H1 (cell line): ENCODE measurements at regions not wholly inside any gene's neighbourhood (a gene's known extent, or its start where the extent isn't known, plus 50 kb on each side); places are given as distances from the start of the nearest gene placed in this dataset.

ENCODE experiments used
- CTCF ChIA-PET: fragments of 300-600 bp; sonication (Branson Sonifier 250); formaldehyde crosslinking; loops from one replicate; lab custom pipeline; 2021; ENCODE audit not compliant: partially characterized antibody; lab: Charles Lee
- POLR2A ChIA-PET: fragments of 300-600 bp; sonication (Branson Sonifier 250); formaldehyde crosslinking; loops from one replicate; lab custom pipeline; 2021; ENCODE audit warnings: inconsistent platforms; ENCODE audit not compliant: partially characterized antibody; lab: Charles Lee
- DNase-seq, 2 experiments: peaks; one replicate each; pipeline versions ENCODE4 v3.0.0 to v3.0.0-alpha.2; 2010 to 2022; ENCODE audit warnings: low spot score in 2 of 2, low read depth in 1 of 2, mixed read lengths in 1 of 2
- FAIRE-seq: peaks from 2 replicates; lab custom pipeline; 2011; peaks lifted over from hg19 to GRCh38; lab: Jason Lieb, UNC
- H2AFZ ChIP-seq: 2 replicates; pipeline ENCODE4 v1.8.1; 2012; ENCODE audit warnings: low read length, inconsistent platforms
- H2AK5ac ChIP-seq: 2 replicates; pipeline ENCODE4 v1.6.1; 2013; ENCODE audit warnings: low read depth, low read length
- H2BK120ac ChIP-seq: replicated peaks from 2 replicates; pipeline ENCODE3; 2013; ENCODE audit warnings: low read depth, low read length, inconsistent platforms
- H2BK12ac ChIP-seq: 2 replicates; pipeline ENCODE4 v1.6.1; 2013; ENCODE audit warnings: low read depth, low read length
- H2BK15ac ChIP-seq: 2 replicates; pipeline ENCODE4 v1.6.1; 2013; ENCODE audit warnings: low read length
- H2BK20ac ChIP-seq: 2 replicates; pipeline ENCODE4 v1.6.1; 2013; ENCODE audit warnings: low read length
- H2BK5ac ChIP-seq: 2 replicates; pipeline ENCODE4 v1.6.1; 2013; ENCODE audit warnings: low read depth, low read length
- H3K14ac ChIP-seq: 2 replicates; pipeline ENCODE4 v1.6.1; 2013; ENCODE audit warnings: inconsistent platforms; ENCODE audit not compliant: insufficient read length
- H3K18ac ChIP-seq: 2 replicates; pipeline ENCODE4 v1.6.1; 2013; ENCODE audit warnings: low read length; ENCODE audit errors: extremely low read depth
- H3K23ac ChIP-seq: 2 replicates; pipeline ENCODE4 v1.6.1; 2013; ENCODE audit warnings: inconsistent platforms; ENCODE audit not compliant: insufficient read length
- H3K23me2 ChIP-seq: 2 replicates; pipeline ENCODE4 v1.6.1; 2013; ENCODE audit warnings: low read depth, low read length
- H3K27ac ChIP-seq: 2 replicates; pipeline ENCODE4 v1.6.1; 2011; ENCODE audit warnings: low read depth, low read length, inconsistent platforms
- H3K27me3 ChIP-seq, 4 experiments: replicated peaks in 1 of 4; 1 replicate in 1 of 4; 2 replicates in 3 of 4; pipeline versions ENCODE4 v1.6.1 to v1.8.1; 2011 to 2013; ENCODE audit warnings: low read length in 3 of 4, mild to moderate bottlenecking in 3 of 4, inconsistent platforms in 2 of 4, mixed read lengths in 2 of 4, moderate library complexity in 1 of 4; ENCODE audit not compliant: control insufficient read depth in 3 of 4, insufficient read depth in 3 of 4; ENCODE audit errors: extremely low read depth in 1 of 4
- H3K36me3 ChIP-seq, 4 experiments: 2 replicates each; pipeline versions ENCODE4 v1.6.1 to v1.8.1; 2011 to 2013; ENCODE audit warnings: mild to moderate bottlenecking in 4 of 4, low read length in 3 of 4, moderate library complexity in 2 of 4, control low read depth in 1 of 4, inconsistent platforms in 1 of 4; ENCODE audit not compliant: insufficient read depth in 4 of 4, control insufficient read depth in 2 of 4
- H3K4ac ChIP-seq: replicated peaks from 2 replicates; pipeline ENCODE3; 2013; ENCODE audit warnings: low read length, low read depth, mixed read lengths, inconsistent platforms; ENCODE audit not compliant: insufficient read length
- H3K4me1 ChIP-seq, 4 experiments: replicated peaks in 1 of 4; 1 replicate in 1 of 4; 2 replicates in 3 of 4; pipeline versions ENCODE4 v1.6.1 to v1.8.1; 2011 to 2013; ENCODE audit warnings: low read length in 3 of 4, inconsistent platforms in 2 of 4, mixed read lengths in 1 of 4; ENCODE audit not compliant: insufficient read depth in 4 of 4, control insufficient read depth in 3 of 4
- H3K4me2 ChIP-seq, 2 experiments: 2 replicates each; pipeline versions ENCODE4 v1.6.1 to v1.8.1; 2011 to 2013; ENCODE audit warnings: low read depth in 2 of 2, low read length in 2 of 2, control low read depth in 1 of 2, inconsistent platforms in 1 of 2, mild to moderate bottlenecking in 1 of 2; ENCODE audit not compliant: insufficient read depth in 1 of 2
- H3K4me3 ChIP-seq, 4 experiments: fragments of 200-600, 300-600 bp in 1 of 4; sonication (generic), shearing (Covaris generic), sonication (Bioruptor Twin) in 1 of 4; 2 replicates each; pipeline versions ENCODE4 v1.5.1 to v1.8.1; 2011 to 2016; ENCODE audit warnings: low read length in 4 of 4, low read depth in 3 of 4, control low read depth in 2 of 4, inconsistent platforms in 2 of 4, mild to moderate bottlenecking in 2 of 4, mixed read lengths in 1 of 4, moderate library complexity in 1 of 4; ENCODE audit not compliant: insufficient read depth in 2 of 4; ENCODE audit errors: extremely low read depth in 1 of 4
- H3K56ac ChIP-seq: replicated peaks from 2 replicates; pipeline ENCODE3; 2013; ENCODE audit warnings: low read depth, mild to moderate bottlenecking, mixed read lengths, low read length, inconsistent platforms; ENCODE audit not compliant: insufficient read length
- H3K79me1 ChIP-seq: 2 replicates; pipeline ENCODE4 v1.6.1; 2013; ENCODE audit warnings: low read depth, low read length, control low read depth
- H3K79me2 ChIP-seq, 2 experiments: 2 replicates each; pipeline versions ENCODE4 v1.6.1 to v1.8.1; 2012 to 2013; ENCODE audit warnings: low read length in 2 of 2, mild to moderate bottlenecking in 2 of 2, inconsistent platforms in 1 of 2; ENCODE audit not compliant: insufficient read depth in 2 of 2, control insufficient read depth in 1 of 2
- H3K9ac ChIP-seq, 4 experiments: replicated peaks in 1 of 4; 1 replicate in 1 of 4; 2 replicates in 3 of 4; pipeline versions ENCODE4 v1.6.1 to v1.8.1; 2011 to 2013; ENCODE audit warnings: low read depth in 3 of 4, low read length in 3 of 4, control low read depth in 2 of 4, mild to moderate bottlenecking in 2 of 4, moderate library complexity in 2 of 4, inconsistent platforms in 1 of 4; ENCODE audit errors: extremely low read depth in 1 of 4
- H3K9me3 ChIP-seq, 2 experiments: 2 replicates each; pipeline versions ENCODE4 v1.6.1 to v1.8.1; 2012 to 2013; ENCODE audit warnings: mild to moderate bottlenecking in 2 of 2, moderate library complexity in 2 of 2, control low read depth in 1 of 2, inconsistent platforms in 1 of 2, low read depth in 1 of 2, low read length in 1 of 2, mixed read lengths in 1 of 2; ENCODE audit not compliant: insufficient read depth in 2 of 2
- H4K20me1 ChIP-seq, 2 experiments: replicated peaks in 1 of 2; 2 replicates each; pipeline versions ENCODE3 to v1.8.1; 2011 to 2013; ENCODE audit warnings: inconsistent platforms in 2 of 2, low read length in 2 of 2, mild to moderate bottlenecking in 1 of 2; ENCODE audit not compliant: insufficient read depth in 2 of 2, control insufficient read depth in 1 of 2
- H4K5ac ChIP-seq: 2 replicates; pipeline ENCODE4 v1.6.1; 2013; ENCODE audit warnings: low read length, low read depth, mixed read lengths, inconsistent platforms; ENCODE audit not compliant: insufficient read length
- H4K8ac ChIP-seq: 2 replicates; pipeline ENCODE4 v1.8.0; 2013; ENCODE audit warnings: mild to moderate bottlenecking, moderate library complexity, low read length, inconsistent platforms; ENCODE audit not compliant: insufficient read depth; ENCODE audit errors: extremely low read depth
- H4K91ac ChIP-seq: replicated peaks from 2 replicates; pipeline ENCODE3; 2013; ENCODE audit warnings: low read length, mixed read lengths, inconsistent platforms; ENCODE audit not compliant: insufficient read length
- CEBPB ChIP-seq: IDR thresholded peaks from 2 replicates; pipeline ENCODE4 v1.6.1; 2012; ENCODE audit warnings: low read depth, low read length
- POU5F1 ChIP-seq: IDR thresholded peaks from 2 replicates; pipeline ENCODE4 v1.6.1; 2011; ENCODE audit warnings: low read depth, mild to moderate bottlenecking, low read length, moderate library complexity
- WGBS, 2 experiments: shearing (Covaris generic) in 1 of 2; methylation state at CpG; one replicate each; pipeline versions ENCODE4 v1.1.6 to v1.1.7; 2013 to 2015; ENCODE audit warnings: low lambda C conversion rate in 2 of 2, mixed read lengths in 2 of 2, inconsistent platforms in 1 of 2, low coverage in 1 of 2, missing lambda C conversion rate in 1 of 2; ENCODE audit not compliant: insufficient replicate concordance in 2 of 2, insufficient coverage in 1 of 2, insufficient read length in 1 of 2; ENCODE audit errors: extremely low coverage in 1 of 2, missing lambda C conversion rate in 1 of 2; 5-methylcytosine and 5-hydroxymethylcytosine counted together

DNA sequence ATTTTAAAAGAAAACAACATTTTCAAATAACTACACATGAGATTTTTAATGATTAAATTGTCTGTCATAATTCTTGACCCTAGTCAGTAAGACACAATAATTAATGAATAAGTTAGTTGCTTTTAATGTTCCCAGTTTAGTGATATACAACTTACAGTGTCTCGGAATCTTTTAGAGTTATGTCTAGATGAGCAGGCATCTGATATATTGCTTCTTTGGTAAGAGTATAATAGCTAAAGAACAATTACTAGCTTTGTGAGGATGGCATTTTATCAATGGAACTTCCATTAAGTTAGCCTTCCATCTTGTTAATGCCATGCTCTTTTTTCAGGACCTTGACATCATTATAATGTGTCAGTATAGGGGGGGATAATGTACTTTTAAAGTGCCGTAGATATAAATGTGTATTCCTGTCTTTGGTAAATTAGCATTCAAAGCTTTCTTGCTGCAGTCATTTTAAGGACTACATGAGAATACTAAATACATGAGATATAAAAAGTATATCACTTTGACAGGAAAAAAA lies 425.1 kb downstream of the PDHA2 start:
- TF ChIP-seq CEBPB: no peak
- no peak for TF ChIP-seq POU5F1
- Histone ChIP-seq H3K36me3 (no peaks in the 10 kb centered on the region), H4K5ac (no peak overlapping the region), H2BK20ac (no peak overlapping the region), H3K9ac (no peak overlapping the region), H2BK120ac (no peak overlapping the region), H2AK5ac (no peak overlapping the region), H2BK5ac (no peak overlapping the region), H3K9me3 (no peaks in the 10 kb centered on the region), H3K56ac (no peak overlapping the region), H2BK15ac (no peak overlapping the region), H3K79me1 (no peaks in the 10 kb centered on the region), H3K4me2 (no peak overlapping the region), H2BK12ac (no peak overlapping the region), H2AFZ (no peak overlapping the region), H3K23ac (no peak overlapping the region), H4K91ac (no peak overlapping the region), H3K14ac (no peak overlapping the region), H3K27ac (no peak overlapping the region), H3K79me2 (no peaks in the 10 kb centered on the region), H3K27me3 (no peaks in the 10 kb centered on the region), H3K23me2 (no peaks in the 10 kb centered on the region), H3K18ac (no peak overlapping the region), H3K4ac (no peak overlapping the region), H4K20me1 (no peaks in the 10 kb centered on the region), H3K4me1 (peaks cover 0 to 1% (median under 1%) of the 10 kb centered on the region in 4 experiments; a peak in 2 of 7 replicates), H4K8ac (no peak overlapping the region), H3K4me3 (no peak overlapping the region)
- WGBS, 2 experiments: 96% methylated on average over 2 of the region's 2 CpGs; no CpG with 5 or more reads in 1 of the 2 experiments
- CTCF ChIA-PET: interaction anchor here (0.6 to 1.1 kb wide), 2 partner anchors 48 to 509 kb away, joined by 3 to 5 read pairs; no protein-coding TSS in a partner anchor
- FAIRE-seq (no peak), DNase-seq (no peak)
- POLR2A ChIA-PET: no interaction called here
